Immature natural killer cell (primary cell): ENCODE measurements at regions not wholly inside any gene's neighbourhood (a gene's known extent, or its start where the extent isn't known, plus 50 kb on each side); places are given as distances from the start of the nearest gene placed in this dataset.

Experiments
- DNase-seq, 3 donors: peaks; one replicate each; pipeline ENCODE4 v3.0.0; 2022; ENCODE audit warnings: mixed read lengths in 1 of 3
- H3K27ac Mint-ChIP-seq, 6 donors: one replicate each; pipeline ENCODE4 v1.8.0; 2020; ENCODE audit warnings: mixed read lengths in 6 of 6, mild to moderate bottlenecking in 5 of 6, inconsistent platforms in 4 of 6, moderate library complexity in 3 of 6
- H3K27me3 Mint-ChIP-seq, 3 donors: one replicate each; pipeline ENCODE4 v1.8.0; 2020 to 2021; ENCODE audit warnings: low read depth in 3 of 3, mild to moderate bottlenecking in 3 of 3, mixed read lengths in 3 of 3, moderate library complexity in 3 of 3, inconsistent platforms in 1 of 3
- H3K36me3 Mint-ChIP-seq, 3 donors: one replicate each; pipeline ENCODE4 v1.8.0; 2020; ENCODE audit warnings: mixed read lengths in 3 of 3, inconsistent platforms in 2 of 3, mild to moderate bottlenecking in 2 of 3
- H3K4me1 Mint-ChIP-seq, 2 donors: one replicate each; pipeline ENCODE4 v1.8.0; 2020; ENCODE audit warnings: inconsistent platforms in 2 of 2, mild to moderate bottlenecking in 2 of 2, mixed read lengths in 2 of 2, moderate library complexity in 1 of 2
- H3K4me3 Mint-ChIP-seq, 5 donors: one replicate each; pipeline ENCODE4 v1.8.0; 2020; ENCODE audit warnings: mild to moderate bottlenecking in 5 of 5, mixed read lengths in 5 of 5, inconsistent platforms in 3 of 5, moderate library complexity in 3 of 5
- H3K9me3 Mint-ChIP-seq, 6 donors: one replicate each; pipeline ENCODE4 v1.8.0; 2020; ENCODE audit warnings: mild to moderate bottlenecking in 6 of 6, mixed read lengths in 6 of 6, inconsistent platforms in 4 of 6, moderate library complexity in 3 of 6

DNA sequence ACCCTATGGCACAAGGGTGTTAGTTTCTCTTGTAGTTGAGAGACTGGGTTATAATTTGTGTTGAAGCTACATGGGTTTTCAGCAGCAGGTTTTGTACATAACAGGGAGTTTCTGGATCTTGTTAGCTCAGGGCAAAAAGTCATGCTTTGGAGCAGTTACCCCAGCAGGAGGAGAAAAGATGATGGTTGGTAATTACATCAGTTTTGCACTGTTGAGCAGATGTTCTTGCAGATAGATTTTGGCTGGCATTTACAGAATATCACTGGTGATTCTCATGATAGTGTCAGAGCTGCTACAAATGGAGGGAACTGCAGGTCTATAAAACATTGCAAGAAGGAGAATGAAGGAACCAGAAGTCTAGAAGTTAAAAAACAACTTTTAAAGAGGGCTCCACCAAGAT, 215.2 kb upstream of the ATP5MC3 start:
- Mint-ChIP-seq H3K36me3 (no peaks in the 10 kb centered on the region), H3K27me3 (peaks cover 2 to 3% (median 2%) of the 10 kb centered on the region in 3 donors), H3K9me3 (no peaks in the 10 kb centered on the region), H3K4me3 (no peak overlapping the region), H3K4me1 (no peaks in the 10 kb centered on the region), H3K27ac (no peak overlapping the region)
- no peak for DNase-seq

DNA sequence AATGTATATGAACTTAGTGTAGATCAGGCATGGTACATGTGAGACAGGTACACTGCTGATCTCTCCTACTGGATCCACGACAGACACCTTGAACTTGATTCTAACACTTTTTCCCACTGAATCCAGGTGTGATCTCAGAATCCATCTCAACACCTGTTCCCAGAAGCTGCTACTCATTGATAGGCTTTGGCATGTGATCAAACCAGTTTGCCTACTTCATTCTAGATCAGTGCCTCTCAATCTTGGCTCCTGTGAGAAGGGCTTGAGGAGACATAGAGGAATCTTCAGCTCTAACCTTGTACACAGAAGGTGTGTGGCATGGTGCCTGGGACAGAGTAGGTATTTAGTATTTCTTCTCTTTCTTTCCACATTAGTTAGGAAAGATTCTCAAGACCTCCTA, 212.3 kb upstream of the ATP5MC3 start:
- Mint-ChIP-seq H3K4me3 (no peak overlapping the region), H3K9me3 (peaks cover 0 to 2% (median 0%) of the 10 kb centered on the region in 6 donors), H3K4me1 (no peaks in the 10 kb centered on the region), H3K27me3 (peaks cover 2 to 4% (median 3%) of the 10 kb centered on the region in 3 donors), H3K27ac (no peak overlapping the region), H3K36me3 (no peaks in the 10 kb centered on the region)
- no peak for DNase-seq

DNA sequence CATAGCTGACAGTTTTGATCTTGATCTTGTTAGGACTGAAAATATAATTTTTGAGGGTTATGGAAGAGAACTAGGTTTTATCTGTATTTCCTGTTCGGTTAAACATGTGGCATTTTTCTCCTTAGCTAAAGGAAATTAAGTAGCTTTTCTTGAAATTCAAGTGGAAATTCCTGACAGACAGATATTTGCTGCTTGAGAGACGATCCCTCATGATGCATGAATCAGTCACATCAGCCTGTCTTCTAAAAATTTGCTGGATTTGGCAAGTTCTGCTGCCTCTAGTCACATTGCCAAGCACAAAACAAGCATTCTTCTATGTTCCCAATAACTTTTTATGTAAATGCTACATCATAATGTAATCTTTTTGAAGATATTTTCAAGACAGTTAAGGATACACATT, 201.8 kb upstream of the ATP5MC3 start:
- H3K27ac Mint-ChIP-seq, result no peak overlapping the region
- peaks cover 8 to 10% (median 9%) of the 10 kb centered on the region in 3 donors for H3K27me3 Mint-ChIP-seq
- no peak for DNase-seq
- peaks cover 0 to 11% (median 5%) of the 10 kb centered on the region in 3 donors for H3K36me3 Mint-ChIP-seq
- no peaks in the 10 kb centered on the region for H3K4me1 Mint-ChIP-seq
- no peak overlapping the region for H3K4me3 Mint-ChIP-seq
- H3K9me3 Mint-ChIP-seq, result peaks cover 6 to 26% (median 18%) of the 10 kb centered on the region in 6 donors

DNA sequence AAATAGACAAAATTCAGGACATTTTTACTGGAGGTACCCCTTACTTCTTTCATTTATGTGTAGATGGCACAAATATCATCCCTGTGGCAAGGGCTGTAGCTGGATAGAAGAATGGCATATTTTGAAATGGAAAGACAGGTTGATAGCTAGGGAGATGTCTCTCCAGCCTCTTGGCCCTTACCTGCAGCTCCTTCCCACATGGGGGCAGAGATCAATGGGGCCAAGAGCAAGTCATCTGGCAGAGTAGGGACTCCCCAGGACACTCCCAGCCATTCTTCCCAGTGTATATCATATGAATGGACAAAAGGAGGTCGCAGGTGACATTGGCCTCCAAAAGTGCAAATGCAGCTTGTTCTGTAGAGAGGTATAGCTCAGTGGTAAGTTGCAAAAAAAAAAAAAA, 192.2 kb upstream of the ATP5MC3 start:
- H3K9me3 Mint-ChIP-seq, result no peaks in the 10 kb centered on the region
- H3K36me3 Mint-ChIP-seq, result no peaks in the 10 kb centered on the region
- H3K27me3 Mint-ChIP-seq, result peaks cover 2 to 19% (median 9%) of the 10 kb centered on the region in 3 donors
- H3K4me1 Mint-ChIP-seq, result no peaks in the 10 kb centered on the region
- DNase-seq, result no peak
- no peak overlapping the region for H3K4me3 Mint-ChIP-seq
- H3K27ac Mint-ChIP-seq, result no peak overlapping the region

DNA sequence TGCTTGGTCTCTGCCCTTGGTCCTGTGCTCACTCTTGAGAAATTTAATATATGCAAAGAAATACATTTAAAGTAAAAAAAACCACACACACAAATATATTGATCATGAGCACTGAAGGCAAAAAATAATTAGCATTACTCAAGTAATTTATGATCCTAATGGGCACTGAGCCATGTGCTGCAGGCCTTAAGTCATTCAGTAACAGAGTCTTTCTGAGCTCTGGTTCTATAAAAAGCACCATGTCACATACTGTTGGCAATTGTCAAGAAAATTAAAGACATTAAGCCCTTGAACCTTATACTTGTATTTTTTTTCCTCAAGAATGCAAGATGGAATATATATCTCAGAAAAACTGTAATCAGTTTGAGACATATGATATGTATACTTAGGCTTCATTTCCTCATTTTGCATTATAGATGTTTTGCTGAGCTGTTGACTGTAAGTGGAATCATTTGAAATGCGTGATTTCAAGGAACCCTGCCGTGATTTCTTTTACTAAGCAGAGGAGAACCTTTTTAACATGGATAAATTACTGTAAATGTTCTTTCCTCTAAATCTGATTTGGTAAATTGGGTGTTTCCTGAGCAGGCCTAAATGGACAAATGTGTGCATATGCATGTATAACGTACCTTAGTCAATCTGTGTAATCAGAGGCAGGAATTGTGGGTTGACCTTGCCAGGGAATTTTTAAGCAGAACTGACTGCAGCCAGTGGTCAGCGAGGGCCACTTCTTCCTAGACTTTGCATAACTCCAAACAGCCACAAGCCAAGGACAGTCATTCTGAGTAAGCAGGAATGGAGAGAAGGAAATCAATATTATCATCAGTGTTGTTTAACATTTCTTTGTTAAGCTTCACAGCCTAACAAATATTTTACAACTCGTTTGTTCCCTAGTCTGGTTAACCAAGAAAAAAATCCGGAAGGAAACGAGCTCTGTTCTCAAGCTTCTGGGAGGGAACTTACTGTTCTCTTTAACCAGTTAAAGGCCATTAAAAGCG, 191.5 kb upstream of the ATP5MC3 start:
- H3K36me3 Mint-ChIP-seq, result no peaks in the 10 kb centered on the region
- H3K4me1 Mint-ChIP-seq, result no peaks in the 10 kb centered on the region
- H3K9me3 Mint-ChIP-seq, result no peaks in the 10 kb centered on the region
- H3K4me3 Mint-ChIP-seq, result no peak overlapping the region
- no peak overlapping the region for H3K27ac Mint-ChIP-seq
- H3K27me3 Mint-ChIP-seq, result peaks cover 2 to 19% (median 9%) of the 10 kb centered on the region in 3 donors
- no peak for DNase-seq

DNA sequence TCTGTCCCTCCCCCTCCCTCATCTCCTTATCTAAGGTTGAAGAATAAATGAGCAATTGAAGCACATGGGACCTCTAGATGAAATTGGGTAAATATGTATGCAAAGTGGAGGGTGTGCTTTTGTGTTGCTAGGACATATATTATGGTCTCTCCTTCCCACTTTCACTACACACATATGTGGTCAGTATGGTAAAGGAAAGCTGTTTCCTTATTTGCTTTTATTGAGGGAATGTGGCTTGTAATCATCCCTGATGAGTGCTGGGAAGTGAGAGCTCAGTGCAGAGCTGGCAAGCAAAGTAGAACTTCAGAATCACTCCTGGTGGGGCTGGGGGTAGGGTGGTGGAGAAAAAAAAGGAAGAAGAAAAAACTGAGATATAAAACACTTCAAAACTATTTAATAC, 189.9 kb upstream of the ATP5MC3 start:
- H3K27me3 Mint-ChIP-seq, result peaks cover 2 to 14% (median 7%) of the 10 kb centered on the region in 3 donors
- no peak overlapping the region for H3K4me3 Mint-ChIP-seq
- no peaks in the 10 kb centered on the region for H3K9me3 Mint-ChIP-seq
- no peaks in the 10 kb centered on the region for H3K4me1 Mint-ChIP-seq
- no peak for DNase-seq
- H3K36me3 Mint-ChIP-seq, result no peaks in the 10 kb centered on the region
- H3K27ac Mint-ChIP-seq, result no peak overlapping the region

DNA sequence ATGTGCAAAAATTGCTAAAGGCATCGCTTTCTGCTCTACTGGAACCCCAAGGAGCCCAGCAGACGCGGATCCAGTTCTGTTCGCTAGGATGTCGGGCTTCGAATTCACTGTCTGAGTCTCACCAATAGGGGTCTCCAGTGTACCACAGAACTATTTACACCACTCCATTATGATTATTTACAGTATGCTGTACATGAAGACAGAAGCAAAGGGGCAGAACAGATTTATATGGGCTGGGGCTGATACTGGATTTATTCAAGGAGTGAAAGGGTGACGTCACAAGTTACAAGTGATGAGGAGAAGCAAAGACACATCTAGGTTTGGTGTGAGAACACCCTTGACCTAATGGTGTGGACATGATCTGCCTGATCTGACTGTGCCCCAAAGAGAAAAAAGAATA, 185.3 kb upstream of the ATP5MC3 start:
- H3K27ac Mint-ChIP-seq, result no peak overlapping the region
- no peaks in the 10 kb centered on the region for H3K36me3 Mint-ChIP-seq
- no peaks in the 10 kb centered on the region for H3K4me1 Mint-ChIP-seq
- peaks cover 2 to 15% (median 8%) of the 10 kb centered on the region in 3 donors for H3K27me3 Mint-ChIP-seq
- H3K9me3 Mint-ChIP-seq, result no peaks in the 10 kb centered on the region
- DNase-seq, result peak; percentile 27 to 44 (median 36)
- H3K4me3 Mint-ChIP-seq, result no peak overlapping the region

DNA sequence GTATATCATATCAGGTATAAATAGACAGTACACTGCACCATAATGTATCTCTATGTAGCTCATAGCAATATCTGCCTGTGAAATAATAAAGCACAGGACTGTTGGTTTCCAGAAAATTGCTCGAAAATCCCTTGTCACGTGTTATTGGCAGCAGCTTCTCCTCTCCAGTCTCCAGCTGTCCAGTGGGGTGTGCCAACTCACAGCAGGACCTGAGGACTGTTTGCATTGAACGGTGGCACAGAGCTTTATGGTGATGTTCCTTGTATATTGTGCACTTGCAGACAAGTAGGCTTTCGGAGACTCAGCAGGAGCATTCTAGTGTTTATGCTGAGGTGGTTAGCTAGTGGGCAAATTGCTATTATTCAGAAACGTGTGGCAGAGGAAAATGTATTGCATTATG, 182.2 kb upstream of the ATP5MC3 start:
- H3K27me3 Mint-ChIP-seq, result peaks cover 8 to 12% (median 9%) of the 10 kb centered on the region in 3 donors
- H3K27ac Mint-ChIP-seq, result no peak overlapping the region
- no peaks in the 10 kb centered on the region for H3K9me3 Mint-ChIP-seq

DNA sequence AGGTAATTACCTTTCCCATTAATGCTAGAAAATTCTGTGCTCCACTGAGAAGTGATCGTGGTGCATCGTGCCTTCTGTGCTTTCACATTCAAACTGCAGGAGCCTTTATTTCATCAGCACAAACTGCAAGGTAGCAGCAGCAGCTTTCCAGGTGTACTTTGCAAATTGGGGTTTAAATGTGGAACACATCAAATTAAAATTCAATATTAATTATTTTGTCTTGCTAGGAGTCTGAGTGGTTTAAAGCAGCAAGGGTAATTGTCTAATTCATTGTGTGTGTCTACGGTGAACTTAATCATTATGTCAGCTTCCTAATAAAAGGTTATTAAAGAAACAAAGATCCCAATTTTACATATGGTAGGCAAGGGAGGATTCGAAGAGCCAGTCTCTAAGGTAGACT, 180.8 kb upstream of the ATP5MC3 start:
- Mint-ChIP-seq H3K27me3 (peaks cover 8 to 17% (median 12%) of the 10 kb centered on the region in 3 donors), H3K9me3 (no peaks in the 10 kb centered on the region), H3K27ac (no peak overlapping the region), H3K4me1 (no peaks in the 10 kb centered on the region), H3K36me3 (no peaks in the 10 kb centered on the region), H3K4me3 (no peak overlapping the region)
- DNase-seq, result no peak

More for the DNA sequence above, 182.2 kb upstream of the ATP5MC3 start:
- Mint-ChIP-seq H3K4me3 (no peak overlapping the region), H3K4me1 (no peaks in the 10 kb centered on the region), H3K36me3 (no peaks in the 10 kb centered on the region)
- no peak for DNase-seq

DNA sequence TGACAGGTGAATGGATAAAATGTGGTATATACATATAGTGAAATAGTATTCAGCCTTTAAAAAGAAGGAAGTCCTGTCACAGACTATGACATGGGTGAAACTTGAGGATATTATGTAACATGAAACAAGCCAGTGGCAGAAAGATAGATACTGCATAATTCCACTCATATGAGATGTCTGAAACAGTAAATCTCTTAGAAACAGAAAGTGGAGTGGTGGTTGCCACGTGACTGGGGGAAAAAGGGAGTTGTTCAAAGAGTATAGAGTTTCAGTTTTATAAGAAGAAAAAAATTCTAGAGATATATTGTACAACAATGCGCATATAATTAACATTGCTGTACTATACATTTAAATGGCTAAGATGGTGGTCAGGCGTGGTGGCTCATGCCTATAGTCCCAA, 178.2 kb upstream of the ATP5MC3 start:
- Mint-ChIP-seq H3K9me3 (no peaks in the 10 kb centered on the region), H3K4me1 (no peaks in the 10 kb centered on the region), H3K27me3 (peaks cover 8 to 16% (median 8%) of the 10 kb centered on the region in 3 donors), H3K36me3 (no peaks in the 10 kb centered on the region), H3K4me3 (no peak overlapping the region), H3K27ac (no peak overlapping the region)
- DNase-seq, result no peak

DNA sequence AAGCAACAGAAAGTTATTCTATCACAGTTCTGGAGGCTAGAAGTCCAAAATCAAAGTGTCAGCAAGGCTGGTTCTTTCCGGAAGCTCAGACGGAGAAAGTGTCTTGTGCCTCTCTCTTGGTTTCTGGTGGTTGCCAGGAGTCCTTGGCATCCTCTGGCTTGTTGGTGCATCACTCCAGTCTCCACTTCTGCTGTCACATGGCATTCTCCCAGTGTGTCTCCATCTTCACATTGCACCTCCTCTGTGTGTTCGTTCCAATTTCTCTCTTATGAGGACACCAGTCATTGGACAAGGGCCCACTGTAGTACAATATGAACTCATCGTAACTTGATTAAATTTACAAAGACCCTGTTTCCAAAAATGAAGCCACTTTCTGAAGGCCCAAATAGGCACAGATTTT, 175.4 kb upstream of the ATP5MC3 start:
- Mint-ChIP-seq H3K27ac (no peak overlapping the region), H3K4me3 (no peak overlapping the region), H3K36me3 (no peaks in the 10 kb centered on the region), H3K4me1 (no peaks in the 10 kb centered on the region), H3K27me3 (peaks cover 7 to 13% (median 8%) of the 10 kb centered on the region in 3 donors), H3K9me3 (no peaks in the 10 kb centered on the region)
- no peak for DNase-seq

DNA sequence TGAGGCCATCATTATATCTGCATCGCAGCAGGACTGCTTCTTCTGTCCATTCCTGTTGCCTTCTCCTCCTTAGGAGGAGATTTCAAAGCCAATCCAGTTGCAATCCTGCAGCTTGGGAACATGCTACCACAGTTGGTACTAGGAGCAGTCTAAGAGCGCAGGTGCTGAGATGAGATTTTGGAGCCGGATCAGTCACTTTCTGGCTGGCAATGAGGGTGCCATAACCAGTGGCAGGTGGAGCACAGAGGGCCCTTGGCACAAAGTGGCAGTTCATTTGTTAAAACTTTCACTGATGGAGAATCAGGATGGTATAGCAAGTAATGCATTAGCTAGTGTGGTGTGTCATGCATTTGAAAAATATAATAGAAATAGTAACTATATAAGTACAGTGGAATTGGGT, 173.7 kb upstream of the ATP5MC3 start:
- Mint-ChIP-seq H3K27me3 (peaks cover 3 to 15% (median 8%) of the 10 kb centered on the region in 3 donors), H3K4me3 (no peak overlapping the region), H3K36me3 (no peaks in the 10 kb centered on the region), H3K4me1 (no peaks in the 10 kb centered on the region), H3K27ac (no peak overlapping the region), H3K9me3 (peaks cover 0 to 2% (median 0%) of the 10 kb centered on the region in 6 donors)
- no peak for DNase-seq

DNA sequence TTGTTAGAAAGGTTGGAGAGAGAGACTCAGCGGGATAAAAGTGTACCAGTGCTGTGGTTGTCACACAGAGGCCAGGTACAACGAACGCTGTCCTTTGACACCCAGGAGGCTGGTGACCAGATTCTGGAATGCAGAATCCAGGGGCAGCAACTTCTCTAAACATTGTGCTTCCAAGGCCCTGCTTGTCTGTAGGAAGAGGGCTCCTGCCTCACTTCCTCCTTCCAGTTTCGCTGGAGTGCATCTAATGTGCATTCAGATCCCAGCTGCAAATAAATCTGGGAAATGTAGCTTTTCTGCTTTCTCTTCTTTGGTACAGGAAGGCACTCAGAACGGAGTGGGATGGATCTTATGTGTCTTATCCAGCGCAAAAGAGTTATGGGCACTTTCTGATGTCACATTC, 171.8 kb upstream of the ATP5MC3 start:
- no peaks in the 10 kb centered on the region for H3K36me3 Mint-ChIP-seq
- H3K9me3 Mint-ChIP-seq, result peaks cover 0 to 2% (median 0%) of the 10 kb centered on the region in 6 donors
- no peaks in the 10 kb centered on the region for H3K4me1 Mint-ChIP-seq
- no peak overlapping the region for H3K27ac Mint-ChIP-seq
- H3K4me3 Mint-ChIP-seq, result no peak overlapping the region
- DNase-seq, result no peak
- H3K27me3 Mint-ChIP-seq, result peaks cover 0 to 8% (median 7%) of the 10 kb centered on the region in 3 donors

DNA sequence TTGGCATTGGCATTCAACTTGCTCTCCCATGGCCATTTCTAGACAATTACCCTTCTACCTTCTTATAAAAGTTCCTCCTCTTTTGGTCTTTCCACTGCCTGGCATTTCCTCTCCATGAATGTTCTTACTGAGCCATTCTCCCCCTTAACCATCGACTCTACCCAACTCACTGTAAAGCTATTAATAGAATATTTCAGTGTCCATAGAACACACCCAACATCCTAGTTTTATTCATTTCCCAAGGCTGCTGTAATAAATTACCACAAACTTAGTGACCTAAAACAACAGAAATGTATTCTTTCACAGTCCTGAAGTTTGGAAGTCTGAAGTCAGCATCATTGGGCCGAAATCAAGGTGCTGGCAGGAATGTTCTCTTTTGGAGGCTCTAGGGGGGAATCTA, 170.0 kb upstream of the ATP5MC3 start:
- Mint-ChIP-seq H3K9me3 (peaks cover 0 to 2% (median 0%) of the 10 kb centered on the region in 6 donors), H3K27me3 (peaks cover 0 to 15% (median 1%) of the 10 kb centered on the region in 3 donors), H3K27ac (no peak overlapping the region), H3K36me3 (no peaks in the 10 kb centered on the region), H3K4me3 (no peak overlapping the region), H3K4me1 (no peaks in the 10 kb centered on the region)
- DNase-seq, result no peak
